GM18498 (cell line): ENCODE measurements at regions not wholly inside any gene's neighbourhood (a gene's known extent, or its start where the extent isn't known, plus 50 kb on each side); places are given as distances from the start of the nearest gene placed in this dataset.

Experiments used
- ATAC-seq: cut with Tn5 transposase; IDR thresholded peaks from one replicate; pipeline ENCODE4 v1.9.1; 2021; ENCODE audit warnings: mild to moderate bottlenecking, moderate library complexity; ENCODE audit not compliant: unreplicated experiment

GRCh38 chr13:40103864-40104263, 448.4 kb downstream of the COG6 start:
- no peak for ATAC-seq

- ATAC-seq: no peak
Observed at GRCh38 chr13:40105231-40105630, 449.8 kb downstream of the COG6 start.

- ATAC-seq: no peak
Observed at GRCh38 chr13:40109351-40109844, 453.9 kb downstream of the COG6 start.

GRCh38 chr13:40113643-40114304, 458.3 kb downstream of the COG6 start:
- ATAC-seq: no peak

- no peak for ATAC-seq
Observed at GRCh38 chr13:40114305-40114896, 458.9 kb downstream of the COG6 start.

- ATAC-seq: no peak
Observed at GRCh38 chr13:40115426-40115825, 460.0 kb downstream of the COG6 start.

GRCh38 chr13:40116008-40116407, 460.5 kb downstream of the COG6 start:
- ATAC-seq: no peak

- no peak for ATAC-seq
Observed at GRCh38 chr13:40118337-40118736, 462.9 kb downstream of the COG6 start.

GRCh38 chr13:40119852-40120251, 464.4 kb downstream of the COG6 start:
- no peak for ATAC-seq

GRCh38 chr13:40120288-40120687, 464.8 kb downstream of the COG6 start:
- ATAC-seq: no peak

- ATAC-seq: no peak
Observed at GRCh38 chr13:40120781-40121180, 465.3 kb downstream of the COG6 start.

- ATAC-seq: no peak
Observed at GRCh38 chr13:40121722-40122121, 466.3 kb downstream of the COG6 start.

- ATAC-seq: no peak
Observed at GRCh38 chr13:40123962-40124632, 468.6 kb downstream of the COG6 start.

GRCh38 chr13:40124633-40125015, 469.2 kb downstream of the COG6 start:
- no peak for ATAC-seq

GRCh38 chr13:40125336-40125735, 469.9 kb downstream of the COG6 start:
- ATAC-seq: no peak

- no peak for ATAC-seq
Observed at GRCh38 chr13:40126306-40127085, 471.0 kb downstream of the COG6 start.

- no peak for ATAC-seq
Observed at GRCh38 chr13:40127476-40127875, 472.0 kb downstream of the COG6 start.

- ATAC-seq: no peak
Observed at GRCh38 chr13:40127925-40128324, 472.5 kb downstream of the COG6 start.

GRCh38 chr13:40129467-40129866, 474.0 kb downstream of the COG6 start:
- no peak for ATAC-seq

- no peak for ATAC-seq
Observed at GRCh38 chr13:40130871-40131636, 475.6 kb downstream of the COG6 start.

GRCh38 chr13:40132249-40132648, 476.8 kb downstream of the COG6 start:
- ATAC-seq: no peak
